Suprapubic skin (tissue), 3 donors: ENCODE measurements at regions not wholly inside any gene's neighbourhood (a gene's known extent, or its start where the extent isn't known, plus 50 kb on each side); places are given as distances from the start of the nearest gene placed in this dataset.

Experiments used
- POLR2A ChIP-seq, 2 donors: fragments of 450-650 bp; IDR thresholded peaks; one replicate each; pipeline ENCODE4 v1.6.1; 2017; ENCODE audit warnings: antibody characterized with exemption in 2 of 2, mild to moderate bottlenecking in 2 of 2, moderate library complexity in 2 of 2
- TF ChIP-seq, protein P1 (sequence below), 2 donors: fragments of 200-600 bp in 1 of 2; fragments of 450-650 bp in 1 of 2; sonication (generic) in 1 of 2; IDR thresholded peaks; one replicate each; pipeline ENCODE4 v1.5.1; 2016 to 2019; ENCODE audit warnings: antibody characterized with exemption in 2 of 2, mild to moderate bottlenecking in 1 of 2, moderate library complexity in 1 of 2

DNA sequence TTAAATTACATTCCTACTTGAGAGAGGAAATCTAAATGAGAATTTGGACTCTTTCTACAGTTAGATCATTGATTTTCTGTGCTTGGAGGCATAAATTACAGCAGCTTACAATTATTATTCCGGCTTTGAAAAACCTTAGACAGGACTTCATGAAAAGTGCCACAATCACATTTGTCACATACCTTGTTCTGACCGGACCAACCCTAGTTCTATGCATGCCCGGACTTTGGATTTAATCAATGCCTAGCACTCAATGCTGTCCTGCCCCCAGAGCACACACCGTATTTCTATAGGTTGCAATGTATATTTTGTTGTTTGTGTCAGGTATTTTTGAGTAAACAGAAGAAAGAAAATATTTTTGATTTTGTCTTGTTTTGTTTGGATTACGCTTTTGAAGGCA lies 424.7 kb upstream of the PDZRN3 start:
- TF ChIP-seq, protein P1, sequence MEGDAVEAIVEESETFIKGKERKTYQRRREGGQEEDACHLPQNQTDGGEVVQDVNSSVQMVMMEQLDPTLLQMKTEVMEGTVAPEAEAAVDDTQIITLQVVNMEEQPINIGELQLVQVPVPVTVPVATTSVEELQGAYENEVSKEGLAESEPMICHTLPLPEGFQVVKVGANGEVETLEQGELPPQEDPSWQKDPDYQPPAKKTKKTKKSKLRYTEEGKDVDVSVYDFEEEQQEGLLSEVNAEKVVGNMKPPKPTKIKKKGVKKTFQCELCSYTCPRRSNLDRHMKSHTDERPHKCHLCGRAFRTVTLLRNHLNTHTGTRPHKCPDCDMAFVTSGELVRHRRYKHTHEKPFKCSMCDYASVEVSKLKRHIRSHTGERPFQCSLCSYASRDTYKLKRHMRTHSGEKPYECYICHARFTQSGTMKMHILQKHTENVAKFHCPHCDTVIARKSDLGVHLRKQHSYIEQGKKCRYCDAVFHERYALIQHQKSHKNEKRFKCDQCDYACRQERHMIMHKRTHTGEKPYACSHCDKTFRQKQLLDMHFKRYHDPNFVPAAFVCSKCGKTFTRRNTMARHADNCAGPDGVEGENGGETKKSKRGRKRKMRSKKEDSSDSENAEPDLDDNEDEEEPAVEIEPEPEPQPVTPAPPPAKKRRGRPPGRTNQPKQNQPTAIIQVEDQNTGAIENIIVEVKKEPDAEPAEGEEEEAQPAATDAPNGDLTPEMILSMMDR (IDR thresholded peaks at IDR 0.05) = no peak
- no peak for TF ChIP-seq POLR2A (IDR thresholded peaks at IDR 0.05)
